GM10248 (cell line): ENCODE measurements at regions not wholly inside any gene's neighbourhood (a gene's known extent, or its start where the extent isn't known, plus 50 kb on each side); places are given as distances from the start of the nearest gene placed in this dataset.
"Not testable (repeated sequence)": the region's sequence is repeated elsewhere in the genome, so short reads cannot be mapped to it uniquely, and the experiment has no call there.

Experiments used
- CTCF ChIA-PET: fragments of 300-600 bp; sonication (Branson Sonifier 250); formaldehyde crosslinking; extraction: SDS; loops from one replicate; lab custom pipeline; 2021; ENCODE audit warnings: antibody characterized with exemption; lab: Yijun Ruan, JAX
- POLR2A ChIA-PET: fragments of 350-650 bp; sonication (Branson Sonifier 250); formaldehyde crosslinking; extraction: SDS; loops from one replicate; lab custom pipeline; 2020; ENCODE audit warnings: antibody characterized with exemption; lab: Yijun Ruan, JAX
- DNase-seq: peaks from one replicate; pipeline ENCODE4 v3.0.0; 2012; ENCODE audit errors: extremely low spot score
- TF ChIP-seq, protein P1 (sequence below): IDR thresholded peaks from 2 replicates; pipeline ENCODE4 v1.5.1; 2012; ENCODE audit warnings: mild to moderate bottlenecking, low read depth; ENCODE audit errors: extremely low read depth, missing control alignments, control extremely low read depth

DNA sequence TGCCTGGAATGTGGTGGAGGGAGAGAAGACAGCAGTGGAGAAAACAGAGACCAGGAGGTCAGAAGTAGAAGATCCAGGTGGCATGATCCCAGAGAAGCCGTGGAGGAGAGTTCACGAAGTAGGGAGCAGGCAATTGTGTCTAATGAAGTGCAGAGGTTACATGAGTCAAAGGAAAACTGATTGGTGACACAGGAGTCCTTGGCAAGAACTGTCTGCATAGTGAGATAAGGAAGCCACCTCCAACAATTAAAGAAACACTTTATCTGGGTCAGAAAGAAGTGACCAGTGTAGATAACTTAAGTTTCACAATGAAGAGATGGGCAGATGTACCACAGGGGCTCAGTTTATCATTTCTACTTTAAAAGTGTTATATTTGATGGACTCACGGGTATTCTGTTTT, 57.0 kb upstream of the PTH start:
- TF ChIP-seq, protein P1, sequence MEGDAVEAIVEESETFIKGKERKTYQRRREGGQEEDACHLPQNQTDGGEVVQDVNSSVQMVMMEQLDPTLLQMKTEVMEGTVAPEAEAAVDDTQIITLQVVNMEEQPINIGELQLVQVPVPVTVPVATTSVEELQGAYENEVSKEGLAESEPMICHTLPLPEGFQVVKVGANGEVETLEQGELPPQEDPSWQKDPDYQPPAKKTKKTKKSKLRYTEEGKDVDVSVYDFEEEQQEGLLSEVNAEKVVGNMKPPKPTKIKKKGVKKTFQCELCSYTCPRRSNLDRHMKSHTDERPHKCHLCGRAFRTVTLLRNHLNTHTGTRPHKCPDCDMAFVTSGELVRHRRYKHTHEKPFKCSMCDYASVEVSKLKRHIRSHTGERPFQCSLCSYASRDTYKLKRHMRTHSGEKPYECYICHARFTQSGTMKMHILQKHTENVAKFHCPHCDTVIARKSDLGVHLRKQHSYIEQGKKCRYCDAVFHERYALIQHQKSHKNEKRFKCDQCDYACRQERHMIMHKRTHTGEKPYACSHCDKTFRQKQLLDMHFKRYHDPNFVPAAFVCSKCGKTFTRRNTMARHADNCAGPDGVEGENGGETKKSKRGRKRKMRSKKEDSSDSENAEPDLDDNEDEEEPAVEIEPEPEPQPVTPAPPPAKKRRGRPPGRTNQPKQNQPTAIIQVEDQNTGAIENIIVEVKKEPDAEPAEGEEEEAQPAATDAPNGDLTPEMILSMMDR: no peak
- CTCF ChIA-PET: no interaction called here
- no peak for DNase-seq
- POLR2A ChIA-PET: no interaction called here

DNA sequence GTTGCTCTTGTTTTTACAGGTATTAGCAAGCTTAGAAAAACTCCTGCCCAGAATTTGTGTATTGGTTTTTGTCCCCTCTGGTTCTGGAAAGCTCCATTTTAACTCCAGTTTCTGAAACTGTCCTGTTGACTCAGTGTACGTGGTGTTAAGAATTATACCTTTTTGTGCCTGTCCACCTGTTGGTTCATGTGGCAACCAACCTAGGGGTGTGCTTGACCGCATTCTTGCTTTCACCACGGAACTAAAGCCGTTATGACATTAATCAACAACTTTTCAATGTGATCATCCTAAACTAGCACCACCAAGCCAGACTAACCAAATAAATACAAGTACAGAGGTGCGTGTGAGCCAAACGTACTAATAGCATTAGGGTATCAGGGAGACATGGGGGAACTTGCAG, 56.0 kb upstream of the PTH start:
- CTCF ChIA-PET: no interaction called here
- TF ChIP-seq, protein P1: no peak
- POLR2A ChIA-PET: no interaction called here
- no peak for DNase-seq

DNA sequence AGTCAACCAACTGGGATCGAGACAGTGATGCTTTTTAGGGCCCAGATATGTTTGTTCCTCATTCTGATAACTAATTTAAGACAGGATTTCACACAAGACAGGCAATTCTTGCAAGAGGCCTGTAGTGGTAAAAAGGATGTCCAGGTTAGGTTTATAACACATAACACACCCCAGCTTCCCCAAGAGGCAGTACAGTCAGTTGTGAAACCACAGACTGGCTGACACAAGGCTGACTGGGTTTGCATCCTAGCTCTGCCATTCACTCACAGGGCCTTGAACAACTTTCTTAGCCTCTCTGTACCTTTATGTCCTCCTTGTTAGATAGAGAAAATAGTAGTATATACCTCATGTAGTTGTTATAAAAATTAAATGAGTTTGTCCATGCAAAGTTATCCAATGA, 55.0 kb upstream of the PTH start:
- no peak for DNase-seq
- POLR2A ChIA-PET: no interaction called here
- CTCF ChIA-PET: no interaction called here
- TF ChIP-seq, protein P1: no peak

DNA sequence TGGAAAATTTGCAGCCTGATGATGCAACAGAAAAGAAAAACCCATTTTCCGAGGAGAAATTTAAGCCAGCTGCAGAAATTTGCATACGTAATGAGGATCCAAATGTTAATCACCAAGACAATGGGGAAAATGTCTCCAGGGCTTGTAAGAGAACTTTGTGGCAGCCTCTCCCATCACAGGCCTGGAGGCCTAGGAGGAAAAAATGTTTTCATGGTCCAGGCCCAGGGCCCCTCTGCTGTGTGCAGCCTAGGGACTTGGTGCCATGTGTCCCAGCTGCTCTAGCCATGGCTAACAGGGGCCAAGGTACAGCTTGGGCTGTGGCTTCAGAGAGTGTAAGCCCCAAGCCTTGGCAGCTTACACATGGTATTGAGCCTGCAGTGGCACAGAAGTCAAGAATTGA, 50.3 kb upstream of the PTH start:
- CTCF ChIA-PET, DNase-seq, POLR2A ChIA-PET: not testable (repeated sequence)
